GM18907 (cell line): ENCODE measurements at regions not wholly inside any gene's neighbourhood (a gene's known extent, or its start where the extent isn't known, plus 50 kb on each side); places are given as distances from the start of the nearest gene placed in this dataset.
"Not testable (repeated sequence)": the region's sequence is repeated elsewhere in the genome, so short reads cannot be mapped to it uniquely, and the experiment has no call there.

ENCODE experiments used
- ATAC-seq: cut with Tn5 transposase; IDR thresholded peaks from one replicate; pipeline ENCODE4 v1.9.1; 2021; ENCODE audit warnings: mild to moderate bottlenecking, moderate library complexity; ENCODE audit not compliant: unreplicated experiment

- no peak for ATAC-seq
Observed at GRCh38 chr4:160009656-160010493, 907.0 kb downstream of the RAPGEF2 start.

- no peak for ATAC-seq
Observed at GRCh38 chr4:160019936-160020335, 917.1 kb downstream of the RAPGEF2 start.

DNA sequence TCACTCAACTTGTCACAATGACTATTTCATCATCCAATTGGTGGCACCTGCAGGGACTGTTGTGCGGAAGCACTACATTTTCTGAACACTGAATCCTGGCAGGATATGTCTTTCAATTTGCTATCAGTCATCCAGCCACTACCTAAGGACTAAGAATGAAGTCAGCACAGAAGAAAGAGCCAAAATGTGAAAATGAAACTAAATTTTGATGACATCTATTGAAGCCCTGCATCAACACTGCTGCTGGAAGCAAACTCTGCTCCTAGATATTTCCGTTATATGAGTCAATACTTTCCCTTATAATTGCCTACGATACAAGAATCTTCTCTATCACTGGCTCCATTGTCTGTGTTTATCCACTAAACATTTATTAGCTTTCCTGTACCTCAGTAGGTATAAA lies 917.9 kb downstream of the RAPGEF2 start:
- ATAC-seq, result no peak

DNA sequence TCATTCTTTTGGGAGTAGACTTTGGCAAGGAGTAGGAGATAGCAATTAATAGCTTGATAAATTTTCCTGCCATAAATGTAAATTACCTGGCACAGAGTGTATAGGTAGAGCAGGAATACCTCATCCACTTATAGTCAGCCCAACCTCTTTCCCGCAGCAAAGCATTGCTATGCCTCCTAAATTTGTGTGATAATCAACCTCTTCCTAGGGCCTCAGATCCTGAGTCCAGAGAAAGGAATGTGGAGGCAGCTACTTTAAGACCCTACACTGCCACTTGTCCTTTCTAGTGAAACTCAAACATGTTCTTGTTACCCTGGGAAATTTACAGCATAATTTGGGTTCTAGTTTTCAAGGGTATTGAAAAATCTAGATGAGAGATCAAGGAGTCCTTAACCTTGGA lies 919.0 kb downstream of the RAPGEF2 start:
- ATAC-seq, result no peak

GRCh38 chr4:160026721-160027120 lies 923.8 kb downstream of the RAPGEF2 start:
- no peak for ATAC-seq

DNA sequence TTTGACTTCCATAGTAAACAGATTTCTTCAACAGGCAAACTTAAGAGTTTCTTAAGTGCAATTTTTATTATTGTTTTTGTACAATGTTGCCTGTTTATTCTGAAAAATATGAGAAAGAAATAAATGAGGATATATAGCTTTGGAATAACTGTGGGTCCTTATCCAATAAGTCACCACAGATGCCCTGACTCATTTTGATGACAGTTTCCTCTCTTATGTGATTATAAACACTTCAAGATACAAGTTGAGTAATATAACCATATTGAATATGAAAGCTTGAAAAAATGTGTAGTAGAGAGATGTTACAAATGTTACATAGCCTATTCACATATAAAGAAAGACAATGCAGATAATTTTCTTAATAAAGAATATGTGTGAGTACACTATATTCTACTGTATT lies 931.6 kb downstream of the RAPGEF2 start:
- ATAC-seq, result no peak

DNA sequence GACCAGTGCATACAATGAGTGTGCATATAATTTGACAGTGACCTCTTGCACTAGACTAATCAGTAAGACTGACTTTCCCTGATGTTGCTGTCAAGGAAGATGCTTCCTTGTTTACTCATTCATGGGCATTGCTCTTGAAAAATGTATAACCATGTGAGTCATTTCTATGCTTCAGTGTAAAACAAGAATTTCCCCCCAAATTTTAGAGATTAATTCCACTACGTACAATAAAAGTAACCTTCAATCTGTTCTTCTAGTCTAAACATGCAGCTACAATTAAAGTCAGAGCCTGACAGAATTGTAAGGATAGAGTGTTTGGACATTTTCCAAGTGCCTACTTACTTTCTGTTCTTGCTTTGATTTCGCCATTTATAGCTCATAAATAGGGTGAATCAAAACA lies 935.7 kb downstream of the RAPGEF2 start:
- no peak for ATAC-seq

DNA sequence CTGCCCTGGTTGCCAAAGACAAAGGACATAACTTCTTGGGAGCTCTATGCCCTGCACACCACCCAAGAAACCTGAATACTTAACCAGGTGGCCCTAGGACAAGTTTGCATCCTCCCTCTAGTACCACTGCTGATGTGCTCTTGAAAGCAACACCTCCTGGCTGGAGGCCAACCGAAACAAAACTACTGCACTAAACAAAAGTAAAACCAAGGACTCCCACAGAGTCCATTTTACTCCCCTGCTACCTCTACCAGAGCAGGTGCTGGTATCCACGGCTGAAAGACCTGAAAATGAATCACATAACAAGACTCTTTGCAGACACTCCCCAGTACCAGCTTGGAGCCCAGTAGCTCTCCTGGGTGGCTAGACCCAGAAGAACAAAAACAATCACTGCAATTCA lies 941.8 kb downstream of the RAPGEF2 start:
- no peak for ATAC-seq

GRCh38 chr4:160082432-160083207 lies 979.7 kb downstream of the RAPGEF2 start:
- ATAC-seq, result no peak

DNA sequence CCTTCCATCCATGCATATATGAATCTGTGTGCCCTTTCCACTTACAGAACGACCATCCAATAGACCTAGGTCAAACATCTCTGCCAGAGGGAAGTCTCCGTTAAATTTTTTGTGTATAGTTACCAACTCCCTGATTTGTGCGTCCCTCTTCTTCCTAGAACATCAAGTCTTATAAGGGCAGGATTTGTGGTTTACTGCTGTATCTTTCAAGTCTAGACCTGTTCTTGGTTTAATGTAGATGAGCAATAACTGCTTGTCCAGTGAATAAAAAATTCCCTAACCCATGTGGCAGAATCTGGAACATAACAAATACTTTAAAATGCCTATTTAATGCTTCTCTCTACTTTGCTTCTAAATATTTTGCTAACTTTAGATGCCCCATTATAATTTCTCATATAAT lies 988.8 kb downstream of the RAPGEF2 start:
- ATAC-seq, result no peak

DNA sequence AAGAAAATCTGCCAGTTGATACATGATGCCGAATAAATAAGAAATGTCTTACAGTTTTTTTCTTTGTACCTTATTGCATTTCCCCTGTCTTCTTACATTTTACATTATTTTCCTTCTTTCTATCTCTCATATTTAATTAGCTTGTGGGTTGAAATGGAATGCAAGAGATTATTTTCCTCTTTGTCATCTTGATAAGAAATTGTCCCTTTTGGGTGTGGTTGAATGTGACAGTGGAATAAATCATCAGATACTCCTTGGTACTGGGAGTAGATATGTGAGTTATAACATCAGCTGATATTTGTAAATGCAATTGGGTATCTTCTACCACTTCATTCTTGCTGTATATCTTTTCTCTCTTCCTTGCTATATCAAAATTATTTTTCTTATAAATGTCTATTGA lies 997.4 kb downstream of the RAPGEF2 start:
- ATAC-seq, result no peak

DNA sequence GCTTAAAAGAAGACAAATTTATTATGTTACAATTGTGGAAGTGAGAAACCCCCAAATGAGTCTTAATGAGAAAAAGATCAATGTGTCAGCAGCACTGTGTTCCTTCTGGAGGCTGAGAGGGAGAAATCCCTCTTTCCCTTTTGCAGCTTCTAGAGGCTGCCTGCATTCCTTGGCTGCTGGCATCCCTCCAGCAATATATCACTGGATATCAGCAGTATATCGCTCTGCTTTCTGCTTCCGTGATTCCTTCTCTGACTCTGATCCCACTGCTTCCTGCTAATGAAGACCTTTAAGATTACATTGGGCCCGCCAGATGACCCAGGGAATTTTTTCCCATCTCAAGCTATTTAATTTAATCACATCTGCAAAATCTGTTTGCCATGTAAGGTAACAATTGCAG lies 1008.0 kb downstream of the RAPGEF2 start:
- no peak for ATAC-seq

GRCh38 chr4:160117686-160118085 lies 1014.8 kb downstream of the RAPGEF2 start:
- no peak for ATAC-seq

DNA sequence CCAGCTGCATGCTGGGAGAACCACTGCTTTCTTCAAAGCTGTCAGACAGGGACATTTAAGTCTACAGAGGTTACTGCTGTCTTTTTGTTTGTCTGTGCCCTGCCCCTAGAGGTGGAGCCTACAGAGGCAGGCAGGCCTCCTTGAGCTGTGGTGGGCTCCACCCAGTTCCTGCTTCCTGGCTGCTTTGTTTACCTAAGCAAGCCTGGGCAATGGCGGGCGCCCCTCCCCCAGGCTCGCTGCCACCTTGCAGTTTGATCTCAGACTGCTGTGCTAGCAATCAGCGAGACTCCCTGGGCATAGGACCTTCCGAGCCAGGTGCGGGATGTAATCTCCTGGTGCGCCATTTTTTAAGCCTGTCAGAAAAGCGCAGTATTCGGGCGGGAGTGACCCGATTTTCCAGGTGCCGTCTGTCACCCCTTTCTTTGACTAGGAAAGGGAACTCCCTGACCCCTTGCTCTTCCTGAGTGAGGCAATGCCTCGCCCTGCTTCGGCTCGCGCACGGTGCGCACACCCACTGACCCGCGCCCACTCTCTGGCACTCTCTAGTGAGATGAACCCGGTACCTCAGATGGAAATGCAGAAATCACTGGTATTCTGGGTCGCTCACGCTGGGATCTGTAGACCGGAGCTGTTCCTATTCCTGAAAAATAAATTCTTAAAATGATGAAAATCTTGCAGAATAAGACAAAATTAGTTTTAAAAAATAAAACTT lies 1022.9 kb downstream of the RAPGEF2 start:
- not testable (repeated sequence) for ATAC-seq

DNA sequence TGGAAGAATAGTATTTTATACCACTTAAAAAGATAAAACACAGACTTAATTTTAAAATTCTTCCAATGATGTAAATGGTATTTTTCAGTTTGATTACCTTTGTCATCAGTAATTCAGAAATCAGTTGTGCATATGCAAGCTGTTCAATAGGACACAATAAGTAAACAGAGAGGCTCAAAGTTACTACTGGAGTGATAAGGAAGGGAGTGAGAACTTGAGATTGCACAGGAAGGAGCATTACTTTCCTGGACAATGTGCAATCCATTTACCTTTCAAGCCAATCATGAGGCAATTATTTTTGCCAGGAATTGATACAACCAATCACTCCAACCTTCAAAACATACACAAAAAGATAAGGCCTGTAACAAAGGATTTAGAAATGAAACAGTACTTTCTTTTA lies 1024.3 kb downstream of the RAPGEF2 start:
- no peak for ATAC-seq

GRCh38 chr4:160129439-160129838 lies 1026.6 kb downstream of the RAPGEF2 start:
- no peak for ATAC-seq

GRCh38 chr4:160136021-160136420 lies 1033.1 kb downstream of the RAPGEF2 start:
- no peak for ATAC-seq

GRCh38 chr4:160141206-160141605 lies 1038.3 kb downstream of the RAPGEF2 start:
- ATAC-seq, result no peak

DNA sequence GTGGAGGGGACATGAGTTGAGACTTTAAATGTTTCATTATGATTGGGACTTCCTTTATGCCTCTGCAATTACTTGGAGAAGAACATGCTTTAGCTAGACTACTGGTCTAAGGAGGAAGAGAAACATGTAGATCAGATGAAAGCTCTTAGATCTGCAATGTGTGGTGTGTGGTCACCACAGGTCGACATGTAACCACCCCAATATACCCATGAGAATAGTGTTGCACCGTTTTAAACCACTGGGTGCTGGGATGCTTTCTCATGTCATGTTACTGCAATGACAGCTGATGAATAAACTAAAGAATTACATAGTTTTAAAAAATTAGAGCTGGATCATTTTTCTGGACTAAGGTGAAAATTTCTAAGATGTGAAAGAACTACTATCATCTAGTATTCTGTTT lies 1039.7 kb downstream of the RAPGEF2 start:
- ATAC-seq, result peak; percentile 100

GRCh38 chr4:160143574-160143973 lies 1040.7 kb downstream of the RAPGEF2 start:
- ATAC-seq, result no peak

DNA sequence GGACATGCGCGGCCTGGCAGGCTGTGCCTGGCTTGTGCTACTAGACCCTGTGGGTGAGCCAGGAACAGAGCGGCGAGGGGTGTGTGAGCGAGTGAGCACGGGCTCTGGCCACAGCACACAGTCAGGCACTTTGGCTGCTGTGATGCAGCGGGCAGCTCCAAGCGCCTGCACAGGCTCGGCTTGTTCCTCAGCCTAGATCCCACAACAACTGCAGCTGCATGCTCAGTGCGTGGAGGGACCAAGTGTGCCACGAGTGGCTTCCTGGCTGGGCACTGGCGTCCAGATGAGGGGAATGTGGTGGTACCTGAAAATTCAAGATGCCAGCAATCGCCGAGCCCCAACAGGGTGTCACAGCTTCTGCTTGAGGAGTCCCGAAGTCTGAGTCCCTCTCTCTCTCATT lies 1056.6 kb downstream of the RAPGEF2 start:
- ATAC-seq, result no peak

- ATAC-seq, result no peak
Observed at GRCh38 chr4:160161026-160161425, 1058.1 kb downstream of the RAPGEF2 start.
